ENCODE measurements at regions not wholly inside any gene's neighbourhood (a gene's known extent, or its start where the extent isn't known, plus 50 kb on each side); places are given as distances from the start of the nearest gene placed in this dataset.
"Not testable (repeated sequence)": the region's sequence is repeated elsewhere in the genome, so short reads cannot be mapped to it uniquely, and the experiment has no call there.

DNA sequence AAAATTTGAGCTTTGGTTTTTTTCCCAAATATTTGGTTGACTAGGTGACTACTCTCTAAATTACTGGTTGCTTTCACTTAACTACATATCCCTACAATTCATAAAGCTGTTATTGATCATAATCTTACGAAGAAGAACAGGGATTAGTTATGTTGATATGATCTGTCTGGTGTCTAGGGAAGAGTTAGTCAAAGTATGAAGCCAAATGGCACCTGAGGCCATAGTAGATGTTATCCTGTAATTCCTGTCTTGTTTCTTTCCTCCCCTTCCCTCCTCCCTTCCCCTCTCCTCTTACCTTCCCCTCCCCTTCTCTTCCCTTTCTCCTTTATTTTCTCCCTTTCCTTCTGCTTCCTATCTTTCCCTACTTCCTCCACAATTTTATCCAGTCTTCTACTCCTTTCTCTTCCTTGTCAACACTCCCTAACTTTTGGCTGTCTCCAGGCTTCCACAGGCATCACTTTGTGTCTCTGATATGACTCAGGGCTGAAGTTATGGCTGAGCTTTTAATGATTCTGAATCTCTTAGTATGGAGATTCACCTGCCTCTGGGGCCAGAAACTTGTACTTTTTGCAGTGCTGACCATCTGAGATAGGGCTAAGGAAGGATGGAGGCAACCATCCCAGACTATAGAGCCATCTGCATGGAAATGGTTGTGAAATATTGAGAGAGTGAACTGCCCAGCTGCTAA, 149.9 kb upstream of the TCF4 start:
- DNase-seq (ENCODE audit: low read depth), result no peak

DNA sequence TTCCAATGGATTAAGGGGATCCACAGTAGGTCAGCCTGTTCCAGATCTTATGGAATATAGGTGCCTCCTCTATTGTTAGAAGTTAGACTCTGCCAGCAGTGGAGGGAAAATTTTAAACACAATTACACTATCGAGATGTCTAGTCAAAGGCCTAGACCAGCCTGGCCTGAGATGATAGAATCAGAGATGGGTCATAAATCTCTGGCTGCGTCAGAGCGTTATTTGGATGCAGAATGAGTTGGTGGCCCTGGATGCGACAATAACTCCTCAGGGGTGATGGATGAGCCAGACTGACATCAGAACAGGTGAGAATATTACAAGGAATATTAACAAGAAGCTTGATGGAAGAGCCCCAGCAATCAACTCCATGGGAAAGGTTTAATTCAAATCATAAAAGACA, 149.3 kb upstream of the TCF4 start:
- DNase-seq (ENCODE audit: low read depth), result no peak

DNA sequence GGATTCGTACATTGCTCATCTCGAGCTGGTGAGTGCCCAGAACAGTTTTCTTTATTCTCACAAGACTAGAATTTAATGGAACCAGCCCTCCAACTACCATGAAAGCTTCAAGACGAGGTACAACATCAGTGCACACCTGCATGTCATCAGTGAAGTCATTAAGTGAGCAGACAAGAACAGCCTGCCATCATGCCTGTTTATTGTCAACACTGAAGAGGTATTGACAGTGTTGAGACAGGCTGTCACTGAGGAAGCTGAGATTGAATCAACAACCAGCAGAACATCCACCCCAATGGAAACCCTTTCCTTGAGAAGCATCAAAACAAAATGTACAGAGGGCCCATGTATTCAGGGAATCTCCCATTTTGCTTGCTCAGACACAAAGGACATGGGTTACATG, 148.0 kb upstream of the TCF4 start:
- DNase-seq (ENCODE audit: low read depth), result no peak

DNA sequence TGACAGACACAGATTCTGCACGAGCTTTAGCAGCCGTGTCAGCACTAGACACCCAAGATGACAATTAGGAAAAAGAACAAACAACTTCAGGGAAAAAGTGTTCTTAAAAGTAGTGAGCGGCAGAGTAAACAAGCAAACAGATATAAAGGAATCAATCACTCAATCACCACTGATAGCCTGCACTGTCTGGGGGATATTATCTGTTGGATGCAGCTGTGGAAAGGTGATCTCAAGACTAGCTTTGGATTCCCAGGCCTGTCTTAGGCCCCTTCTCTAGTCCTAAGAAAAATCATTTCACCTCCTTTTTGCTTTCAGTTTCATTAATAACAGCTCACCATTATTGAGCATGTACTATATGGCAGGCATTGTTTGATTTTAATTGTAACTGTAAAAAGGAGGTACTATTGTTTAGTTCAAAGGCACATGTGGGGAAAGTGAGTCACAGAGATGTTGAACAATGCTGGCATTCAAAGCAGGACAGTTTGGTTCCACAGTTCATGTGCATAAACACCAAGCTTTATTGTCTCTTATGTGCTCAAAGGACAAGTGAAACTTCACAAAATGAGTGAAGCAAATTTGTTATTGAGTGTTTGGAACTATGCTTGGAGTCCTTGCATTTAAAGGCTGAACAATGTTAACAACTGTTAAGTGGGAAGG, 147.3 kb upstream of the TCF4 start:
- no peak for DNase-seq (ENCODE audit: low read depth)

DNA sequence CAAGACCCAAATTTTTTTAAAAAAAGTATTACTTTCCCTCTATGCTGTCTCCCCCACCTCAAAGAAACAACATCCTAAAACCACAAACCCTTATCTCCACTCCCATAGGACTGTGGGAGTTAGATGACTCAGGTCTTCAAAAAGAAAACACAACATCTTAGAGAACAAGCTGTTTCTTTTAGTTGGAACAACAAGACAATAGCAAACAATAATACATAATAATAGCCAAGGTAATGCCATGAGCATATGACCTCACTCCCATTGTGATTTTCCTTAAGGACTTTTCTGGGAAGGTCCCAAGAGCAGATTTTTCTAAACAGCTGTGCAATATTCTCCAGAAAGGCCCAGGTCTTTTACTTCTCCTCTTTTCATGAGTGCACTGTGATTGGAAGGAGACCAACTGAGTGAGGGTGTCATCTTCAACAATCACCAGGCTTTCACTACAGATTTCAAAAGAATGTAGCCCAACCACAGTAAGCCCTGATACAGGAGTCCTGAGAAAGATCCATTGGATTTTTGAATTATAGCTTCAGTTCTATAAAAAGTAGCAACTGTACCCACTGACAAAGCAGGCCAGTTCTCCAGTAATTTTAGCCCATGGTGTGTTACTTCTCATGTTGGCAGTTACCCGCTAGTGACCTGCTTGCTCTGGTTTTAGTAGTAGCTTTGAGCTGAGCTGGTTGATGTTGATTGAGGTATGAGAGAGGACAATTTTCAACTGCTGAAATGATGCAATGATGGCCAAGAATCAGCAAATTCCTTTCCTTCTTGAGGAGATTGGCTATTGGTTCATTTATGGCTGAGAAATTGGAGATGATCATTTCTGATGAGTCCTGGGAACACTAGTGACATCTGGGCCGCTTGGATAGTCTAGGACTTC, 144.5 kb upstream of the TCF4 start:
- DNase-seq (ENCODE audit: low read depth), result peak; percentile 36

DNA sequence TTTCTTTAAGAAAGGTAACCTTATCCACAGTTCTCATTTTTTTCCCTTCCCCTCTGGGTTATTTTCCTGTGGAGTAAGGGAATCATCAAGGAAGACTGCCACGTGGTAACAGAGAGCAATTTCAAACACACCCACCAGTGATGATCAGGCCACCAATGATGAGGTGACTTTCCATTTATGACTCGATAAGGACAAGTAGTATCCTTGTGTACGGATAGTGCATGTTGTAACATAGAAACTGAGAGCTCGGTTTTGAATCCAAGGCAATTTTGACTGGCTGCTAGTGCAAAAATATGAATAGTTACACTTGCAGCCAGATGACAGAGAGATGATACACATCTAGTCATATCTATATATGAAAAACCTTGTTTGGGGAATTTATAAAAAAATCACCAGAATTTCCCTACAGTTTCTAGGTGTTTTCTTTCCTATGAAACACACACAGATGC, 143.6 kb upstream of the TCF4 start:
- peak; percentile 6 for DNase-seq (ENCODE audit: low read depth)

DNA sequence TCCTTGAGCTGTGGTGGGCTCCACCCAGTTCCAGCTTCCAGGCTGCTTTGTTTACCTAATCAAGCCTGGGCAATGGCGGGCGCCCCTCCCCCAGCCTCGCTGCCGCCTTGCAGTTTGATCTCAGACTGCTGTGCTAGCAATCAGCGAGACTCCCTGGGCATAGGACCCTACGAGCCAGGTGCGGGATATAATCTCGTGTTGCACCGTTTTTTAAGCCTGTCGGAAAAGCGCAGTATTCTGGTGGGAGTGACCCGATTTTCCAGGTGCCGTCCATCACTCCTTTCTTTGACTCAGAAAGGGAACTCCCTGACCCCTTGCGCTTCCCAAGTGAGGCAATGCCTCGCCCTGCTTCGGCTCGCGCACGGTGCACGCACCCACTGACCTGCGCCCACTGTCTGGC, 133.0 kb upstream of the TCF4 start:
- not testable (repeated sequence) for DNase-seq (ENCODE audit: low read depth)

DNA sequence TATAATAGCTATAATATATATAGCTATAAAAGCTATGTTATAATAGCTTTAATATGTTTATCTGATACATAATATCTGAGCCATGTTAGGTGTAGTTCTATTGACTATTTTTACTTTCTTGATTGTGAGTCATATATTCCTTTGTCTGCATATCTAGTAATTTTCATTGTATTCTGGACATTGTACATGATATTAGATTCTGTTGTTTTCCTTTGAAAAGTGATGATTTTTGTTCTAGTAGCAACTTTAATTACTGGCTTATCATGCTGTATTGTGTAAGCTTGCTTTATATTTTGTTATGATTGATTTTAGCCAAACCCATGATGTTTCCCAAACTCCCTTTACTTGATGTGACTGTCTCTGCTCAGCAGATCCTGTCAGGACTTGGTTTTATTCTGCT, 125.7 kb upstream of the TCF4 start:
- no peak for DNase-seq (ENCODE audit: low read depth)

DNA sequence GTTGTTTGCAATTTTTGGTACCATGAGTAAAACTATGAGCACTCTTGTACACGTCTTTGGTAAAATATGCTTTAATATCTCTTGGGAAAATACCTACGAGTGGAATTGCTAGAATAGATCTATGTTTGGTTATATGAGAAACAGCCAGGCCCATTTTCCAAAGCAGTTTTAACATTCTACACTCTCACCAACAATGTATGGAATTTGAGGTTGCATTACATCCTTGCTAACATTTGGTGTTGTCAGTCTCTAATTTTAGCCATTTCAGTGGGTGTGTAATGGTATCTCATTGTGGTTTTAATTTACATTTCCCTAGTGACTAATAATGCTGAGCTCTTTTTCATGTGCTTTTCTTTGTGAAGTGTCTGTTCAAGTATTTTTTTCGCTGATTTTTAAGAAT, 118.9 kb upstream of the TCF4 start:
- peak; percentile 15 for DNase-seq (ENCODE audit: low read depth)

DNA sequence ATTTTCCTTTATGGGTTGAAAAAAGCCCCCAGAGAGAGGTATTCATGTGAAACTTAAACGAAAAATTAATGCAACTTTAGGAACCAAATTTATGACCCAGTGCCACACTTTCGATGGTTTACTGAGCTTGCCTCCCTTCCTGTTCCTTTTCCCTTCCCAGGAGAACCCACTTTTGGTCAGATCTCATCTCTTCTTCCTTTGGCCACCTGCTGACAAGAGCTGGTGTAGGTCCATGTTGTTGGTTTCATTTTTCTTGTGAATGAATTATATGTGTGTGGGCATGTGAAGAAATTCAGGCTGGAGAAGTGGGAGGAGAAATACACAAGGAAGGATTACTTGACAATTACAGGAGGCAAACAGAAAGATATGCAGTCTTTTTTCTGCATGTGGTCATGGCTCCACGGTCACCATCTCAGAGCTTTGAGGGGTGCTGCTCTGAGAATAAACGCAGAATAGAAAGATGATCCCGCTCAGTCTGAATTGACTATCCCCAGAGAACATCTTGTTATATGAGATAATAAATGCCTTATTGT, 111.3 kb upstream of the TCF4 start:
- DNase-seq (ENCODE audit: low read depth), result no peak

DNA sequence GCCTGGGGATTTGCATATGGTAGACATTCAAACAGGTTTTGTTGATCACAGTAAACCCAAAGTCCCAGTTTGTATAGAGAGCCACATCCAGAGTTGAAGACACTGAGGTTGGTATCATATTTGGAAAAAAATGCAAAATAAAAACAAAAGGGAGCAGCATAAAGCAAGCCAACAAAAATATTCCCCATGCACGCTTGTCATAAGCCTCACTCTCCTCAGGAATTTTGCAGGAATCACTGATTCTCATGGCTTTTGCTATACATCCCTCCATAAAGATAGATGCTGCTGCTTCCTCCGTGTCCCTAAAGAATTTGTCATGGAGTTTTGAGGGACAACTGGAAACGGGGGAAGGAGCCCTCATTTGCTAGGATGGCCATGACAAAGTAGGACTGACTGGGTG, 108.8 kb upstream of the TCF4 start:
- no peak for DNase-seq (ENCODE audit: low read depth)

DNA sequence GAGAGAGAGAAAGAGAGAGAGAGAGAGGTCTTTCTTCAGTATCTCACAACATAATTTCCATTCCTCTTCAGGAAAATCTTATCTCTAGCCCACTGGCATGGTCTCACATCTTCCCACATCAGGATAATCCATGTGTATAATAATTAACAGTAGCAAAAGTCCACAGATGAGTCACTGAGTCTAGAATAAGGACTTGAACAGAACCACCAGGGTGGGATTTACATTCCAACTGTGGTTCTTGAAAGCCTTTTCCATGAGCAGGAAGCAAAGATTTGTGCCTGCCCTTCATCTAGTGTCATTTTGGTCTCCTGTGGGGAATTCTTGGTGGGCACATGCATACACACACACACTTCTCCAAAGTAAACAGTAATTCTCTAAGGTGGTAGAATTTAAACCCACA, 107.1 kb upstream of the TCF4 start:
- no peak for DNase-seq (ENCODE audit: low read depth)

DNA sequence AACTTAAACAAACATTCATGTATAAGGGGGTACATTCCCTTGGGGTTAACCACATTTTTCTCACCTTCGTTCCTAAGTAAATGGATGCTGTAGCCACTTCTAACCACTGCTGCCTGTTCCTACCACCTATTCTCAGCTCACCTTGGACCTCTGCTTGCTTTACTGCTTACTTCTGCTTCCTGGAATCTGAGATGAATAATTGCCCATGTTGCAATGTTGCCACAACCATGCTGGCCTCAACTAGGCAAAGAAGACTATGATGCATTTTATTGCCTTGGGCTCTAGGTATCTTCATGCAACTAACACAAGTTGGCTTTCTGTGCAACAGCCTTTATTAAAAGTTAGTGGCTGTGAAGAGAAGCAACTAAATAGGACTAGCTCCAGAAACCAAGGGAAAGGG, 106.3 kb upstream of the TCF4 start:
- peak; percentile 34 for DNase-seq (ENCODE audit: low read depth)

DNA sequence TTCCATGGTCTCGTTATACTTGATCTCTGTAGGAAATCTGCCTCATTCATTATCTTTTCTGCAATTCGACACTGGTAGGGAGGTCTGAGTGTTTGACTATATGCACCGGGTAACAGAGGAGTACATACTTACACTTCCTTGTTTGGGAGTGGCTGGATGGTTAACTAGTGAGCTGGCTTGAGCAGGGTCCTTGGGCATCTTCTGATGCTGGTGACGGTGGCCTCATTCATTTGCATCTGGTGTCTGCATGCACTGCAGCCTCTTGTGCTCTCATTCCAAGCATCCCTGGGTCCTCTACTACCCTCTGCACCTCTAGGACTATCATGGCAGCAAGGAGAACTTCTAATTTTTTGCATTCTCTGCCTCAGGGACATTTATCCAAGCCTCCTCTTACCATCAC, 100.0 kb upstream of the TCF4 start:
- no peak for DNase-seq (ENCODE audit: low read depth)

DNA sequence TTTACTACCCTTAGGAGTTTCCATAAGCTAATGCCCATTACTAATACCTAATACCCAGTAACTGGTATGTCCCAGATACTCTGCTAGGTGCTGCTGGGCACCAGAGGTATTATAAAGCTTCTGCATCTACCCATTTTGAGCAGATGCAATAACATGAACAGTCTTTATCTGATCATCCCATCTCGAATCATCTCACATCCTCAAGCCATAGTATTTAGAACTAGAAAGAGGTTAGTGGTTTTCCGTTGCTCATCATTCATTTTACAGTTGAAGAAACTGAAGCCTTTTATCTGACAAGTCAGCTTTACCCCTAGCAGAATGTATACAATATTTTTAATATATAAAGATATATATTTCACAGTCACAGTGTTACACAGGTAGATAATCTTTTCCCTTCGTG, 99.1 kb upstream of the TCF4 start:
- DNase-seq (ENCODE audit: low read depth), result no peak

DNA sequence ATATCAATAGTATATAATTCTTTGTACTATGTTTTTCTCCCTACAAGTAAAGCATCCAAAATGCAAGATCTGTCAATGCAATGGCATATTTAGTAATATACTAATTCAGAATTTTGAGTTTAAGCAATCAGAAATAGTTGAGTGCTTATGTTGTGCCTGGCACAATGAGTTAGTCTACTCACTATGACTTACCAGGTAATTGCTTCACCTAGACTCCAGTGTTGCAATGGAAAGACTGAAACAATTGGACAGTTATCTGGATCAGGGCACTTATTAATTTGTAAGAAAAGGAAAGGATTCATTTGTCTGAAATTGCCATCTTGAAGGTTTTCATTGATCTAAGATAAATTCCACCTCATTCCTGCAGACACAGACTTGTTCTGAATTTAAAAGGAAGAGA, 97.6 kb upstream of the TCF4 start:
- DNase-seq (ENCODE audit: low read depth), result no peak

DNA sequence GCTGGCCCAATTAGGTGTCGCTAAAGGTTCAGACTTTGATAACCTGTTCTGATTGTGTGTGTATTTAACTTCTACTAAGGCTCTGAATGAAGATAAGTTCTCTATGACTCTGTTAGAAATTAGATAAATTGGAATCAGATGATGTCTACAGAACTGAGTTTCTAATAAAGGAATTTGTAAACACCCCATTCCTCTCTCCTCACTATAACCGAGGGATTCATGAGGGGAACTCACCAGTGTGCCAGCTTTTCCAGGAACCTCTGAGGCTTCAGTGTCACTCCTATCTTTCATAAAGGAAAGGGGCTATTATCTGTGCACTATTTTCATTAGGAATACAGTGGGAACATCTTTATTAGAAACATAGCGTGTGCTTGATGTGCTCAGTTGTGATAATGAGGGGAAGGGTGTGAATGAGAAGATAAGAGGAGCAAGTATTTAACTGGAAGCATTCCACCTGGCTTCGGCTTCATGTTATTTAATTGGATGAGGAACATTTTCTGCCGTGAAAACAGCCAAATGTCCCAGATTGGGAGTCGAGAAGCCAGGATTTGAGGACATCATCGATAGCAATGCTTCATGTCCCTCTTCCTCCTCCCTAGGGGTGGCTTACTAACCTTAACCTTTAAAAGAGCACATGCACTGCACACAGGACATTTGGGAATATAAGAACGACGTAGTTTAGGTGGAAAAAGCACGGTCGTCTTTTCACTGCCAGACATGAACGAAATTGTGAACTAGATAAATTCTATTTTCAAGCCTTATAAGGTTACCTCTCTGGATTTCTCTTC, 84.8 kb upstream of the TCF4 start:
- DNase-seq (ENCODE audit: low read depth), result no peak

DNA sequence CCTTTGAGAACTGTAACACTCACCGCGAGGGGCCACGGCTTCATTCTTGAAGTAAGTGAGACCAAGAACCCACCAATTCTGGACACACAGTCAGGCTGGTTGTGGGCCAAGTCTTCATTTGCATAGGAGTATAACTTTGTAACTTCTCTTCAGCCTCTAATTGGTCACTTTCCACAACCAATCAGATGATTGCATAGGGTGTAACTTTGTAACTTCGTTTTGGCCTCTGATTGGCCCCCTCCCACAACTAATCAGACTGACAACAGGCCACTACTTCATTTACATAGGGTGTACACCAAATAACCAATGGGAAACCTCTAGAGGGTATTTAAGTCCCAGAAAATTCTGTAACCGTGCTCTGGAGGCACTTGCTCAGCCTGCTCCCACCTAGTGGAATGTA, 77.5 kb upstream of the TCF4 start:
- no peak for DNase-seq (ENCODE audit: low read depth)

DNA sequence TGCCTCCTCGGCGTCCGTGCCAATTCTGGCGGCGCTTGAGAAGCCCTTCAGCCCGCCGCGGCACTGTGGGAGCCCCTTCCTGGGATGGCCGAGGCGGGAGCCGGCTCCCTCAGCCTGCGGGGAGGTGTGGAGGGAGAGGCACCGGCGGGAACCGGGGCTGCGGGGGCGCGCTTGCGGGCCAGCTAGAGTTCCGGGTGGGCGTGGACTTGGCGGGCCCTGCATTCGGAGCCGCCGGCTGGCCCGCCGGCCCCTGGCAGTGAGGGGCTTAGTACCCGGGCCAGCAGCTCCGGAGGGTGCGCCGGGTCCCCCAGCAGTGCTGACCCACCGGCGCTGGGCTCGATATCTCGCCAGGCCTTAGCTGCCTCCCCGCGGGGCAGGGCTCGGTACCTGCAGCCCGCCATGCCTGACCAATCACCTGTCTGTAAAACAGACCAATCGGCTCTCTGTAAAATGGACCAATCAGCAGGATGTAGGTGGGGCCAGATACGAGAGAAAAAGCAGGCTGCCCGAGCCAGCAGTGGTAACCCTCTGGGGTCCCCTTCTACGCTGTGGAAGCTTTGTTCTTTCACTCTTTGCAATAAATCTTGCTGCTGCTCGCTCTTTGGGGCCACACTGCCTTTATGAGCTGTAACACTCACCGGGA, 76.9 kb upstream of the TCF4 start:
- not testable (repeated sequence) for DNase-seq (ENCODE audit: low read depth)

DNA sequence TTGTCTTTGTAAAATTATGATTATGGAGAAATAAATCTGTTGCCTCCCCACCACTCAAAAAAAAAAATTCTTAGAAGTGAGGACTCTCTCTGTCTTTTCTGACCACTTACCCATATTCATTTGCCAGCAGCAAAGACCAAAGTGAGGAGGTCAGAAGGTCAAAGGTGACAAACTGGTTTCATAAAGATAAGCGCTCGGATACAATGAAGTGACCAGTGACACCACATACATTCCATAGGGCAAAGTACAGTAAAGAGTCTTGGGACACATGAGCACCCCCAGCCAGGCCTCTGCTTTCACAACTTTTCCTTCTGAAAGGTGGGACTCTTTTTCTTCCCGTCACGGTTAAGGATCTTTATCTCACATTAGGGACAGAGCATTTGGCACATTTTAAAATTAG, 75.9 kb upstream of the TCF4 start:
- DNase-seq (ENCODE audit: low read depth), result no peak

DNA sequence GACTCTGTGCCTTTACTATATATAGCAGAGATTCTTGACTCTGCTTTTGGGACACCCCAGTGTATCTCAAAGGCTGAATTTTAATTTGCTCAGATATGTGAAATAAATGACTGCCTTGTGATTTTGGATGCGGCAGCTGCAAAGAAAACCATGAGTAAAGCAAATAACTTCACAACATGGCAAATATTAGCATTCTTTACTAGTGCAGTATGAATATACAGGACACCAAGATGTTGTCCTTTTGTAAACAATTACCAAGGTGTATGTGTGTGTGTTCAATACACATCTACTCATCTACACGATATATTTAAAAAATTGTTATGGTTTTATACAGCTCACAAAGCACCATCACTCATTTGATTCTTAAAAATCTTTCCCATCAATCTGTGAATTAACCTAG, 70.6 kb upstream of the TCF4 start:
- DNase-seq (ENCODE audit: low read depth), result no peak

All from M059J (cell line).